SK-N-SH treated with all-trans-retinoic acid at 6 μM for 48 hours (cell line): ENCODE measurements at regions not wholly inside any gene's neighbourhood (a gene's known extent, or its start where the extent isn't known, plus 50 kb on each side); places are given as distances from the start of the nearest gene placed in this dataset.

Source experiments
- ATAC-seq: fragments of 200-7000 bp; cut with Tn5 transposase; 3 replicates; pipeline ENCODE4 v1.9.1; 2020; ENCODE audit warnings: mild to moderate bottlenecking, moderate library complexity
- ARNTL ChIP-seq: fragments of 450-650 bp; formaldehyde crosslinking; IDR thresholded peaks from 2 replicates; pipeline ENCODE4 v1.5.0; 2020; ENCODE audit warnings: low read depth, mild to moderate bottlenecking, moderate library complexity, borderline replicate concordance
- CREB5 ChIP-seq: fragments of 250-450 bp; sonication (Bioruptor Pico); IDR thresholded peaks from 2 replicates; pipeline ENCODE4 v1.5.1; 2020; ENCODE audit warnings: low read depth, mild to moderate bottlenecking, moderate library complexity
- CSDC2 ChIP-seq: fragments of 250-450 bp; sonication (Bioruptor Pico); IDR thresholded peaks from 2 replicates; pipeline ENCODE4 v1.5.0; 2020; ENCODE audit warnings: mild to moderate bottlenecking, moderate library complexity
- CSRNP3 ChIP-seq: fragments of 250-450 bp; sonication (Bioruptor Pico); IDR thresholded peaks from 2 replicates; pipeline ENCODE4 v1.5.1; 2021; ENCODE audit warnings: mild to moderate bottlenecking, moderate library complexity
- ESRRG ChIP-seq: fragments of 250-450 bp; sonication (Bioruptor Pico); IDR thresholded peaks from 2 replicates; pipeline ENCODE4 v1.6.1; 2021; ENCODE audit warnings: mild to moderate bottlenecking
- GLIS3 ChIP-seq: fragments of 250-450 bp; sonication (Bioruptor Pico); IDR thresholded peaks from 2 replicates; pipeline ENCODE4 v1.5.0; 2020; ENCODE audit warnings: mild to moderate bottlenecking, moderate library complexity
- ISL1 ChIP-seq: fragments of 250-450 bp; sonication (Bioruptor Pico); IDR thresholded peaks from 2 replicates; pipeline ENCODE4 v2.1.2; 2022; ENCODE audit warnings: mild to moderate bottlenecking, moderate library complexity
- OSR1 ChIP-seq: fragments of 250-450 bp; sonication (Bioruptor Pico); IDR thresholded peaks from 2 replicates; pipeline ENCODE4 v1.8.0; 2022; ENCODE audit warnings: moderate library complexity, mild to moderate bottlenecking, inconsistent platforms
- PATZ1 ChIP-seq: fragments of 250-450 bp; sonication (Bioruptor Pico); IDR thresholded peaks from 2 replicates; pipeline ENCODE4 v1.8.0; 2020; ENCODE audit warnings: mild to moderate bottlenecking, moderate library complexity, borderline replicate concordance
- POU6F1 ChIP-seq: fragments of 250-450 bp; sonication (Bioruptor Pico); IDR thresholded peaks from 2 replicates; pipeline ENCODE4 v1.8.0; 2021; ENCODE audit warnings: low read depth, mild to moderate bottlenecking, moderate library complexity, borderline replicate concordance
- PPARA ChIP-seq: fragments of 250-450 bp; sonication (Bioruptor Pico); IDR thresholded peaks from 2 replicates; pipeline ENCODE4 v1.5.0; 2020; ENCODE audit warnings: mild to moderate bottlenecking, borderline replicate concordance
- RARB ChIP-seq: fragments of 250-450 bp; sonication (Bioruptor Pico); IDR thresholded peaks from 2 replicates; pipeline ENCODE4 v1.8.0; 2021; ENCODE audit warnings: mild to moderate bottlenecking, moderate library complexity
- SNAI2 ChIP-seq: fragments of 250-450 bp; sonication (Bioruptor Pico); IDR thresholded peaks from 2 replicates; pipeline ENCODE4 v1.5.0; 2020; ENCODE audit warnings: mild to moderate bottlenecking, moderate library complexity
- TOX ChIP-seq: fragments of 250-450 bp; sonication (Bioruptor Pico); IDR thresholded peaks from 2 replicates; pipeline ENCODE4 v1.8.0; 2021; ENCODE audit warnings: mild to moderate bottlenecking, moderate library complexity, borderline replicate concordance
- TSHZ2 ChIP-seq: fragments of 250-450 bp; sonication (Bioruptor Pico); IDR thresholded peaks from 2 replicates; pipeline ENCODE4 v1.5.0; 2020; ENCODE audit warnings: mild to moderate bottlenecking, moderate library complexity
- ZFP3 ChIP-seq: fragments of 250-450 bp; sonication (Bioruptor Pico); IDR thresholded peaks from 2 replicates; pipeline ENCODE4 v1.5.0; 2020; ENCODE audit warnings: mild to moderate bottlenecking, moderate library complexity
- ZFP30 ChIP-seq: fragments of 450-650 bp; formaldehyde crosslinking; IDR thresholded peaks from 2 replicates; pipeline ENCODE4 v1.5.0; 2022; ENCODE audit warnings: mild to moderate bottlenecking, moderate library complexity
- ZNF565 ChIP-seq: fragments of 450-650 bp; formaldehyde crosslinking; conservative IDR thresholded peaks from 2 replicates; pipeline ENCODE4 v1.5.0; 2020; ENCODE audit warnings: low read depth, mild to moderate bottlenecking, moderate library complexity
- ZNF70 ChIP-seq: fragments of 450-650 bp; formaldehyde crosslinking; IDR thresholded peaks from 2 replicates; pipeline ENCODE4 v1.5.0; 2020; ENCODE audit warnings: mild to moderate bottlenecking, moderate library complexity
- ZNF8 ChIP-seq: fragments of 450-650 bp; formaldehyde crosslinking; IDR thresholded peaks from 2 replicates; pipeline ENCODE4 v1.5.0; 2020; ENCODE audit warnings: mild to moderate bottlenecking, moderate library complexity

- TF ChIP-seq CSRNP3 (no peak), ZNF70 (no peak)
Observed at GRCh38 chr4:141416677-141417363, 196.1 kb downstream of the ZNF330 start (continued).

GRCh38 chr4:141417387-141417786, 196.7 kb downstream of the ZNF330 start:
- no peak for ATAC-seq
- TF ChIP-seq ESRRG (CRISPR knock-in tag) (no peak), ZNF8 (CRISPR knock-in tag) (no peak), RARB (no peak), ISL1 (CRISPR knock-in tag) (no peak), TOX (CRISPR knock-in tag) (no peak), POU6F1 (CRISPR knock-in tag) (no peak), GLIS3 (CRISPR knock-in tag) (no peak), ARNTL (no peak), CREB5 (no peak), PATZ1 (CRISPR knock-in tag) (no peak), ZNF565 (CRISPR knock-in tag) (no peak), ZFP30 (CRISPR knock-in tag) (no peak), TSHZ2 (CRISPR knock-in tag) (no peak), OSR1 (CRISPR knock-in tag) (no peak)

- ATAC-seq, result peak; percentile 71
- peak; percentile 55 for TF ChIP-seq ISL1 (CRISPR knock-in tag)
- TF ChIP-seq OSR1 (CRISPR knock-in tag), result no peak
- no peak for TF ChIP-seq RARB
- no peak for TF ChIP-seq PATZ1 (CRISPR knock-in tag)
Observed at GRCh38 chr4:141425124-141425523, 204.4 kb downstream of the ZNF330 start.

- no peak for TF ChIP-seq SNAI2 (CRISPR knock-in tag)
- TF ChIP-seq CREB5, result no peak
- TF ChIP-seq ZFP3 (CRISPR knock-in tag), result no peak
- TF ChIP-seq CSDC2, result no peak
- no peak for TF ChIP-seq ZNF8 (CRISPR knock-in tag)
- no peak for TF ChIP-seq CSRNP3
- TF ChIP-seq ESRRG (CRISPR knock-in tag), result no peak
- no peak for TF ChIP-seq PPARA
- no peak for ATAC-seq
Observed at GRCh38 chr4:141427726-141428296, 207.1 kb downstream of the ZNF330 start.
